ENCODE measurements at regions not wholly inside any gene's neighbourhood (a gene's known extent, or its start where the extent isn't known, plus 50 kb on each side); places are given as distances from the start of the nearest gene placed in this dataset.

- TF ChIP-seq KLF10 (tag by site-specific recombination; IDR thresholded peaks at IDR 0.05) = no peak
- TF ChIP-seq ZBTB7A (tag by site-specific recombination; IDR thresholded peaks at IDR 0.05; ENCODE audit: low read depth) = no peak
- TF ChIP-seq CTCF (tag by site-specific recombination; IDR thresholded peaks at IDR 0.05) = no peak
- TF ChIP-seq SETDB1 (IDR thresholded peaks at IDR 0.05; ENCODE audit: insufficient read length, low read length) = no peak
Observed at GRCh38 chr10:94149702-94150101, 156.0 kb downstream of the PLCE1 start.

Measured in HEK293 (cell line).